K562 (cell line): ENCODE measurements at regions not wholly inside any gene's neighbourhood (a gene's known extent, or its start where the extent isn't known, plus 50 kb on each side); places are given as distances from the start of the nearest gene placed in this dataset.

Experiments
- ATAC-seq: fragments of 200-7000 bp; cut with Tn5 transposase; 3 replicates; pipeline ENCODE4 v1.9.1; 2020; ENCODE audit warnings: moderate library complexity
- BruUV-seq: library from RNA; stranded (reverse); fragments of 400-500 nt; replicated peaks from 2 replicates; lab custom pipeline; 2021; lab: Mats Ljungman, UMichigan
- CTCF ChIA-PET: fragments of 300-600 bp; formaldehyde crosslinking; extraction: SDS; loops from one replicate; lab custom pipeline; 2021; ENCODE audit warnings: low intra/inter-chr PET ratio; lab: Yijun Ruan, JAX
- POLR2A ChIA-PET: fragments of 300-600, 350-650 bp; sonication (Branson Sonifier 250); formaldehyde crosslinking; extraction: SDS; loops from one replicate; lab custom pipeline; 2021; ENCODE audit warnings: antibody characterized with exemption, inconsistent platforms; lab: Yijun Ruan, JAX
- DNase-seq, 4 experiments: peaks; one replicate each; pipeline versions ENCODE4 v3.0.0 to v3.0.0-alpha.2; 2011 to 2018; ENCODE audit warnings: low spot score in 3 of 4, mixed read lengths in 3 of 4; ENCODE audit errors: extremely low read depth in 1 of 4
- FAIRE-seq: peaks from 2 replicates; lab custom pipeline; 2011; peaks lifted over from hg19 to GRCh38; lab: Jason Lieb, UNC
- H2AFZ ChIP-seq: 2 replicates; pipeline ENCODE4 v1.6.0; 2011; ENCODE audit warnings: low read depth, low read length, control low read depth, inconsistent platforms
- H3K27ac ChIP-seq: fragments of 200-600 bp; 3 replicates; pipeline ENCODE4 v1.8.0; 2011; ENCODE audit warnings: low read depth, mild to moderate bottlenecking, control low read depth, inconsistent platforms, low read length, moderate library complexity, mixed read lengths; ENCODE audit errors: extremely low read depth
- H3K27me3 ChIP-seq, 2 experiments: fragments of 300-600 bp in 1 of 2; 2 replicates in 1 of 2; 3 replicates in 1 of 2; pipeline versions ENCODE4 v1.6.0 to v1.8.0; 2011; ENCODE audit warnings: inconsistent platforms in 2 of 2, low read length in 2 of 2, mild to moderate bottlenecking in 1 of 2, mixed read lengths in 1 of 2, moderate library complexity in 1 of 2; ENCODE audit not compliant: control insufficient read depth in 2 of 2, insufficient read depth in 2 of 2
- H3K36me3 ChIP-seq: fragments of 300-600 bp; 3 replicates; pipeline ENCODE4 v1.8.0; 2011; ENCODE audit warnings: mild to moderate bottlenecking, low read length, inconsistent platforms; ENCODE audit not compliant: control insufficient read depth, insufficient read depth
- H3K4me1 ChIP-seq, 2 experiments: fragments of 200-600 bp in 1 of 2; replicated peaks in 1 of 2; 2 replicates in 1 of 2; 3 replicates in 1 of 2; pipeline versions ENCODE4 v1.5.1 to v1.8.0; 2011; ENCODE audit warnings: inconsistent platforms in 2 of 2, low read length in 2 of 2, mild to moderate bottlenecking in 1 of 2, mixed read lengths in 1 of 2, moderate library complexity in 1 of 2; ENCODE audit not compliant: control insufficient read depth in 2 of 2, insufficient read depth in 2 of 2
- H3K4me2 ChIP-seq: 2 replicates; pipeline ENCODE4 v1.6.1; 2011; ENCODE audit warnings: low read length, control low read depth, inconsistent platforms, mixed read lengths; ENCODE audit not compliant: insufficient read depth
- H3K4me3 ChIP-seq: fragments of 200-600 bp; sonication (generic), shearing (Covaris generic); 2 replicates; pipeline ENCODE4 v1.5.1; 2016; ENCODE audit warnings: control low read depth, inconsistent platforms
- H3K79me2 ChIP-seq: fragments of 200-600 bp; 3 replicates; pipeline ENCODE4 v1.8.0; 2011; ENCODE audit warnings: low read length, inconsistent platforms; ENCODE audit not compliant: control insufficient read depth, insufficient read depth
- H3K9ac ChIP-seq, 2 experiments: 2 replicates each; pipeline versions ENCODE4 v1.6.0 to v1.6.1; 2011; ENCODE audit warnings: low read depth in 2 of 2, low read length in 2 of 2, control low read depth in 1 of 2, inconsistent platforms in 1 of 2, mild to moderate bottlenecking in 1 of 2, mixed read lengths in 1 of 2; ENCODE audit not compliant: insufficient read depth in 1 of 2
- H3K9me1 ChIP-seq: one replicate; pipeline ENCODE4 v1.6.0; 2011; ENCODE audit warnings: inconsistent platforms, mild to moderate bottlenecking, low read length, moderate library complexity; ENCODE audit not compliant: control insufficient read depth, insufficient read depth
- H3K9me3 ChIP-seq: replicated peaks from 2 replicates; pipeline ENCODE4 v1.5.1; 2011; ENCODE audit warnings: low read depth, low read length, inconsistent platforms; ENCODE audit not compliant: control insufficient read depth, insufficient read depth
- H4K20me1 ChIP-seq: replicated peaks from 2 replicates; pipeline ENCODE4 v1.6.1; 2011; ENCODE audit warnings: low read length, inconsistent platforms, mixed read lengths; ENCODE audit not compliant: control insufficient read depth, insufficient read depth
- HMGN3 ChIP-seq: IDR thresholded peaks from 2 replicates; pipeline ENCODE4 v1.6.1; 2011; ENCODE audit warnings: borderline replicate concordance, low read depth, mild to moderate bottlenecking, mixed read lengths, low read length; ENCODE audit not compliant: insufficient read length; ENCODE audit errors: extremely low read depth
- HNRNPK ChIP-seq: fragments of 200-400 bp; formaldehyde crosslinking; IDR thresholded peaks from one replicate; pipeline ENCODE4 v1.6.1; 2018; ENCODE audit warnings: mild to moderate bottlenecking, low read depth, low read length; ENCODE audit not compliant: poor library complexity, severe bottlenecking
- MYNN ChIP-seq, 2 experiments: sonication (generic); formaldehyde crosslinking in 1 of 2; IDR thresholded peaks; 2 replicates each; pipeline versions ENCODE4 v1.5.0 to v1.6.1; 2016 to 2020; ENCODE audit warnings: antibody characterized with exemption in 1 of 2, missing genetic modification reagents in 1 of 2
- NKRF ChIP-seq: fragments of 450-650 bp; IDR thresholded peaks from 2 replicates; pipeline ENCODE4 v1.6.1; 2016; ENCODE audit warnings: borderline replicate concordance
- NR1H2 ChIP-seq: sonication (generic); formaldehyde crosslinking; IDR thresholded peaks from 2 replicates; pipeline ENCODE4 v1.4.0; 2020; ENCODE audit warnings: mild to moderate bottlenecking, missing genetic modification reagents
- POLR2B ChIP-seq: fragments of 450-650 bp; IDR thresholded peaks from 2 replicates; pipeline ENCODE4 v1.6.1; 2018; ENCODE audit warnings: low read depth; ENCODE audit not compliant: partially characterized antibody
- ZBTB49 ChIP-seq: sonication (generic); formaldehyde crosslinking; IDR thresholded peaks from 2 replicates; pipeline ENCODE4 v1.8.0; 2022; ENCODE audit warnings: missing genetic modification reagents, mild to moderate bottlenecking, borderline replicate concordance
- ZNF311 ChIP-seq: fragments of 250-450 bp; sonication (Bioruptor Pico); IDR thresholded peaks from 2 replicates; pipeline ENCODE4 v1.4.0; 2020; ENCODE audit warnings: mild to moderate bottlenecking, moderate library complexity
- WGBS: fragments of 100-300 bp; shearing (Covaris generic); methylation state at CpG from one replicate; pipeline ENCODE4 v1.1.6; 2016; ENCODE audit warnings: low coverage, mixed read lengths; ENCODE audit not compliant: insufficient coverage; ENCODE audit errors: missing lambda C conversion rate; 5-methylcytosine and 5-hydroxymethylcytosine counted together
- in situ Hi-C: fragments of 300-500 bp; cut with MboI; formaldehyde crosslinking; loops from 4 replicates; pipeline ENCODE4 v1.15.0; 2018; ENCODE audit warnings: inconsistent platforms, mixed read lengths
- intact Hi-C: fragments of 100-400 bp; cut with micrococcal nuclease; formaldehyde crosslinking; loops from 2 replicates; pipeline ENCODE4 v1.14.2; 2022
- TF ChIP-seq, protein P1 (sequence below): IDR thresholded peaks from 3 replicates; pipeline ENCODE4 v1.6.1; 2011; ENCODE audit warnings: borderline replicate concordance, mild to moderate bottlenecking; ENCODE audit not compliant: insufficient read length, insufficient read depth
- TF ChIP-seq, protein P2 (sequence below), 2 experiments: fragments of 250-450 bp in 1 of 2; fragments of 450-650 bp in 1 of 2; sonication (Bioruptor Pico) in 1 of 2; IDR thresholded peaks; 2 replicates each; pipeline versions ENCODE4 v1.6.1 to v1.8.0; 2016 to 2021; ENCODE audit warnings: mild to moderate bottlenecking in 2 of 2, moderate library complexity in 2 of 2, missing compliant biosample characterization in 1 of 2, missing genetic modification characterization in 1 of 2

DNA sequence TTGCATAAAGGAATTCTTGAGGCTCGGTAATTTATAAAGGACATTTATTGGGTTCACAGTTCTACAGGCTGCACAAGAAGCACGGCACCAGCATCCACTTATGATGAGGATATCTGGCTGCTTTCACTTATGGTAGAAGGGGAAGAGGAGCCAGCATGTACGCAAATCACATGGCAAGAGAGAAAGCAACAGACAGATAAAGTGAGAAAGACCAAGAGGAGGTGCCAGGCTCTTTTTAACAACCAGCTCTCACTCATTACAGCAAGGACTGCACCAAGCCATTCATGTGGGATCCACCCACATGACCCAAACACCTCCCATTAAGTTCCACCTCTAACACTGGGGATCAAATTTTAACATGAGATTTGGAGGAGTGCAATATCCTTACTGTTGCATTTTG is 1198.2 kb downstream of the ADGRL3 start (continued):
- TF ChIP-seq HMGN3, result no peak
- no peak for TF ChIP-seq MYNN (IDR thresholded peaks at IDR 0.05)
- TF ChIP-seq MYNN (CRISPR knock-in tag; IDR thresholded peaks at IDR 0.05), result no peak
- TF ChIP-seq, all 486 proteins: peak for 0

GRCh38 chr4:62394766-62395165 is 1194.6 kb downstream of the ADGRL3 start:
- no peaks in the 10 kb centered on the region for H4K20me1 ChIP-seq
- H2AFZ ChIP-seq, result no peak overlapping the region
- BruUV-seq, result no TSS peak
- H3K27me3 ChIP-seq, result no peaks in the 10 kb centered on the region
- intact Hi-C loops (no loop called here), in situ Hi-C loops (no loop called here)
- no peaks in the 10 kb centered on the region for H3K9me1 ChIP-seq
- no peak overlapping the region for H3K27ac ChIP-seq
- H3K4me1 ChIP-seq, result no peaks in the 10 kb centered on the region
- ChIA-PET CTCF (no interaction called here), POLR2A (no interaction called here)
- ATAC-seq (no peak), FAIRE-seq (no peak), DNase-seq (no peak)
- WGBS, result 0% methylated on average over 1 of the region's 1 CpG
- H3K79me2 ChIP-seq, result no peaks in the 10 kb centered on the region
- no peaks in the 10 kb centered on the region for H3K9me3 ChIP-seq
- no peak overlapping the region for H3K9ac ChIP-seq
- no peaks in the 10 kb centered on the region for H3K36me3 ChIP-seq
- TF ChIP-seq POLR2B (no peak), HNRNPK (no peak), ZBTB49 (CRISPR knock-in tag) (no peak), ZNF311 (CRISPR knock-in tag) (no peak), NKRF (no peak), NR1H2 (CRISPR knock-in tag) (no peak)
- TF ChIP-seq, protein P1, sequence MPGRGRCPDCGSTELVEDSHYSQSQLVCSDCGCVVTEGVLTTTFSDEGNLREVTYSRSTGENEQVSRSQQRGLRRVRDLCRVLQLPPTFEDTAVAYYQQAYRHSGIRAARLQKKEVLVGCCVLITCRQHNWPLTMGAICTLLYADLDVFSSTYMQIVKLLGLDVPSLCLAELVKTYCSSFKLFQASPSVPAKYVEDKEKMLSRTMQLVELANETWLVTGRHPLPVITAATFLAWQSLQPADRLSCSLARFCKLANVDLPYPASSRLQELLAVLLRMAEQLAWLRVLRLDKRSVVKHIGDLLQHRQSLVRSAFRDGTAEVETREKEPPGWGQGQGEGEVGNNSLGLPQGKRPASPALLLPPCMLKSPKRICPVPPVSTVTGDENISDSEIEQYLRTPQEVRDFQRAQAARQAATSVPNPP, result no peak
- TF ChIP-seq, protein P2, sequence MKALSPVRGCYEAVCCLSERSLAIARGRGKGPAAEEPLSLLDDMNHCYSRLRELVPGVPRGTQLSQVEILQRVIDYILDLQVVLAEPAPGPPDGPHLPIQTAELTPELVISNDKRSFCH (CRISPR knock-in tag; IDR thresholded peaks at IDR 0.05), result no peak
- TF ChIP-seq, protein P2 (tag; IDR thresholded peaks at IDR 0.05), result no peak
- no peak overlapping the region for H3K4me3 ChIP-seq
- H3K4me2 ChIP-seq, result no peak overlapping the region
